RPMI7951 (cell line): ENCODE measurements at regions not wholly inside any gene's neighbourhood (a gene's known extent, or its start where the extent isn't known, plus 50 kb on each side); places are given as distances from the start of the nearest gene placed in this dataset.

Experiments used
- DNase-seq: peaks from one replicate; pipeline ENCODE4 v3.0.0-alpha.2; 2012; ENCODE audit warnings: low read depth

DNA sequence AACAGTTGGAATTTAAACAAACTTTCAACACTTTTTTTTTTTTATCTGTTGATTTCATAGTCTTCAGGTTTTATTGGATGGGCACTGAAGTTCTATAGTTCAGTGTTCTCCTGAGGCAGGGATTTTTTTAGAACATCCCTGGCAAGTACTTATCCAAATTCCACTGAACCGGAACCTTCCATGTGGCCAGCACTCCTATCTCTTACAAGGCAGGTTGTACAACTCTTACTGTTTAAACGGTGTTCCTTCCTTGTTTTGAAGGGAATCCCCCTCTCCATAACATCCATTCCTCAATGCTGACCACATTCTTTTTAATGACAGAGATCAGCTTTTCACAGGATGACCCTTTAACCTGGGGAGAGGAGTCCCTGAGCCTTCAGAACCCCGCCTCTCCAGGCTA is 238.9 kb upstream of the CTBP2 start:
- DNase-seq, result no peak

- DNase-seq, result no peak
Observed at GRCh38 chr10:125398270-125398669, 237.9 kb upstream of the CTBP2 start.

DNA sequence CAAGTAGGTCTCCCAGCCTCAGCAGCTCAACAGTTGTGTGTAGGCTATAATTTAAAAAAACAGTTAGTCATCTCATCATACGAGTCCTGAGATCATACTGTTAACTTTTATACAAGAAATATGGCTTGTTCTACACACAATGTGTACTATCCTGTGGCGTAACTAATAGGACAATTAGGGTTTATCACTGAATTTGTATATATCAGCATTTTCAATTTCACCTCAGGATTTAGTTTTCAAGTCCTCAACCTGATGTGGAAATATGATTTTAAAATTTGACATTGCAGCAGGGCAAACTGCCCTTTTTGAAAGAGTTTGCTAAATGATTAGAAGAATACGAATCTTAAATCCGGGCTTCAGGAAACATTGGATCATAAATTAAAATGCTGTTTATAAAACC is 237.2 kb upstream of the CTBP2 start:
- DNase-seq, result no peak

DNA sequence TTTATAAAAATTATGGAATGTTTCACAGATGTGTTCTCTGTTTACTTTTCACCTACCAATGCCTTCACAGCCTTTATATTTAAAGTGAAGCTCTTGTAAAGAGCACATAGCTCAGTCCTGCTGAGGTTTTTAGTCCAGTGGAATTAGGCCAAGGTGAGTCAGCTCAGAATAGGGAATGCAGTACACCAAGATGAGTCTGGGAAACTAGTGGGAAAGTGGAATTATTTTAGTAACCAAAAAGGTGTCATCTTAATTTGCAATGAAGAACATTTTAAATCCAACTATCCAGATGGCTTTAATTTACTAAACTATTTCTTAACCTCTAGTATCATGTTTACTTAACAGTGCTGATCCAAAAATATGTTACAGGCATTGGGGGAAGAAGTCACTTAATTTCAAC is 236.3 kb upstream of the CTBP2 start:
- DNase-seq, result peak; percentile 4

DNA sequence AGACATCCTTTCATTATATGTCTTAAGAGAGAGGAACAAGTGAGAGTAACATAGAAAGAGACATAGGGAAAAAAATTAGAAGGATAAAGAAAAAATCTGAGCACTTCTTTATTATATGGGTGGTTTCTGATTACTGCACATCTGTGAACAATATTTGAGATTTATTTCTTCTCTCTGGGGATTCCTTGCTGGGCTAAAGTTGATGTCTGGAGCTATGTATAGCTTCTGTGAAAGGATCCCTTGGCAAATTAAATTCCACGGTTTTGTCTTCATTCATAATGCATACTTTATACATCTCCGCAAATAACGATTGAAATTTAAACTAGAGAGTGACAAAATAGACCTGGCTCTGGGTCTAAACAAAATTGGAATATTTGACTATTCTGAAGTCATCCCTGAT is 232.2 kb upstream of the CTBP2 start:
- no peak for DNase-seq

- no peak for DNase-seq
Observed at GRCh38 chr10:125392154-125392553, 231.8 kb upstream of the CTBP2 start.

GRCh38 chr10:125389648-125390047 is 229.3 kb upstream of the CTBP2 start:
- DNase-seq, result no peak

DNA sequence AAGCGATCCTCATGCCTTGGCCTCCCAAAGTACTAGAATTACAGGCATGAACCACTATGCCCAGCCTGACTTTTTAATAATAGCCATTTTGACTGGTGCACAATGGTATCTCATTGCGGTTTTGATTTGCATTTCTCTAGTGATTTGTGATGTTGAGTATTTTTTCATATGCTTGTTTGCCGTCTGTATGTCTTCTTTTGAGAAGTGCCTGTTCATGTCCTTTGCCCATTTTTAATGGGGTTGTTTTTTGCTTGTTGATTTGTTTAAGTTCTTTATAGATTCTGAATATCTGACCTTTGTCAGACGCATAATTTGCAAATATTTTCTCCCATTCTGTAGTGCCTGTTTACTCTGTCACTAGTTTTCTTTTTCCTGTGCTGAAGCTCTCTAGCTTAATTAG is 219.2 kb upstream of the CTBP2 start:
- DNase-seq, result no peak

GRCh38 chr10:125377368-125377767 is 217.0 kb upstream of the CTBP2 start:
- DNase-seq, result no peak

GRCh38 chr10:125375210-125375609 is 214.8 kb upstream of the CTBP2 start:
- peak; percentile 4 for DNase-seq

- DNase-seq, result no peak
Observed at GRCh38 chr10:125373546-125373945, 213.2 kb upstream of the CTBP2 start.

DNA sequence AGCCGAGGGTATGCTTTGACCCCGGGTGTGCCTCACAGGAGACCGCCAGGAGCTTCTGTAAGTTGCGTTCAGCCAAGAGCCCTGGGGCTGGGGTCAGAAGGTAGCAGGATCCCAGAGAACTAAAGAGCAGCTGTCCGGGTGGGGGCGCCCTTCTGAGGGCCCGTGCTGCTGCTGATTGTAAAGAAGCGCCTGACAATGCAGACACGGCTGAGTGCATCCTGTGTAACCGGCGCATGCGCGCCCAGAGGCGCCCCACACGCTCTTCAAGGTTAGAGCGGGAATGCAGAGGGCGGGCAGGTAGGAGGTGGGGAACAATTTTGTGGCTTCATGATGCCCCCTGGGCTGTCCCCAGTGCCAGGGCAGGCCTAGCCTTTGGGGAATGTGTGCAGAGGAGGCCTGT is 210.2 kb upstream of the CTBP2 start:
- DNase-seq, result no peak

GRCh38 chr10:125369382-125370326 is 209.3 kb upstream of the CTBP2 start:
- no peak for DNase-seq

DNA sequence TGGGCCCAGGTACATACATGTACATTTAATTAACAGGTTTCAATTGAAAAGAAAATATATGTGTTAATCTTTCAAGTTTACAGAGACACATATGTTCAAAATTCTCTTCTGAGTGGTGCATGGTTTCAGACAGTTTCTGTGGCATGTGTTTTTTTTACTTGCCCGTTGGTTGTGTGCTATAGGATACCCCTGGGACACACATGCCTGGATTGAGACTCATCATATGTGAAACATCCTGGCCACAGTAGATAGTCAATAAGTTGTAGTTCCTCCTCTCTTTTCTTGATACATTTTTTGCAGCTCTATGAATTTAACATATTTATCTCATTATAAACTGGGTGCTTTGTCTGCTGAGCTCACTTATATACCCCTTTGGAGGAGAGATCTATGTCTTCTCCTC is 207.8 kb upstream of the CTBP2 start:
- no peak for DNase-seq

DNA sequence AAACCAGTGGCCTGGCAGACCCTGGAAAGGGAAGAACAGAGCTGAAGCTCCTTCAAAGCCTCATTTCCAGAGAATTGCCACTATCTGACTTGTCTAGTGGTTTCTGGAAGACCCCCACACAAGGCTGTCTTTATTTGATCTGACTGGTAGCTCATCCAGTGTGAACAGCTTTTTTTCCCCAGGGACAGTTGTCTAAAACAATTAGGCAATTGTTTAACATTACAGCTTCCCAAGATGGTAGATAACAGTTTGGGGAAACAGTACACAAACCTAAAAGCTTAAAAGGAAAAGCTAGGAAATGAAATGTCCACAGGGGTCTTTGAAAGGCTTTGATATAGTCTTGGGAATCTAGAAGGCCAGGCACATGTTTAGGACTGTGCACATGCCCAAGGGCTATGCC is 203.4 kb upstream of the CTBP2 start:
- peak; percentile 5 for DNase-seq

DNA sequence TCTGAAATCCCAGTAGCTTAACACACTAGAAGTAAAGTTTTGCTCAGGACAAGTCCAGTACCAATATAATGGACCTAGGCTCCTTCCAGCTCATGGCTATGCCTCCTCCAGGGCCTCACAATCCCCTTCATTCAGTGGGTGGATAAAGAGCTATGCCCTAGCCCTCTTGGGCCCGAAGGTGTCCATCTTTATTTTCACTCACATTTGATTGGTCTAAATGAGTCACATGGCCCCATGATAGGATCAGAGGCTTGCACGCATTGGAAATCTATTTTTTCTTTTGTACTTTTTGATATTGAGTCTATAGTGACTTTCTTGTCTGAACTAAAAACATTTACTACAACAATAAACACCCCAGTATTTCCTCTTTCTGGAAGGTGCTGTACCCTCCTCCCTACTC is 202.6 kb upstream of the CTBP2 start:
- no peak for DNase-seq

GRCh38 chr10:125359401-125359800 is 199.0 kb upstream of the CTBP2 start:
- no peak for DNase-seq

- no peak for DNase-seq
Observed at GRCh38 chr10:125355657-125356056, 195.3 kb upstream of the CTBP2 start.

DNA sequence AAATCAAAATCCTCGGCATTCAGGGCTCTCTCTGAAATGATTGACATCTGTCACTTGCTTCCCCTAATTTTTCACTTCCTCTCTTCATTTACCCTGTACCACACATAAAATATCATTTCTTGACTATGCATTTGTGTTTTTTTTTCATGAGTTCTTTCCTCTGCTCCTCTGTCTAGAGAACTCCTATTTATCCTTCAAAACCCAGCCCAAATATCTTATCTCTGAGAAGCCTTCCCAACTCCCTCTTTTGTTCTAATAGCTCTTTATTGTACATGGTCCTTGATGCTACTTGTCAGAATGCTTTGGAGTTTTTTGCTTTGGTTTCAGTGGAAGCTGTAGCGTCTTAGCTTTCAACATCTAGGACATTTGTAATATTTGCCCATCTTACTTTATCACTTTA is 190.2 kb upstream of the CTBP2 start:
- DNase-seq, result no peak

DNA sequence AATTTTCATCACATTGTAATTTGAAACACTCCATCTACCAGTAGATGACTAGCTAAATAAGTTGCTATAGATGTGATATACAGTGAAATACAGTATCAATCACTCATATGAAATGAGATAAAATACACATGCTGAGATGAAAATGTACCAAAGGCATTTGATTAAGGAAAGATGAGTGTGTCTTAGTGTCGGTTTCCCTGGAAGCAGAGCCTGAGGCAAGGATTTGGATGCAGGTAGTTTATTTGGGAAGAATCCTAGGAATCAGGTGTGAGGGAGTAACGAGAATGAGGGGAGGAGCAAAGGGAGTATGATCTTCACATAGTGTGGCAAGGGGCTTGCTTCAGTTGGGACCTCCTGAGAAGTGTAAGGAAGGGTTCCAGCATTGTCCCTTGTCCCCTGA is 188.2 kb upstream of the CTBP2 start:
- no peak for DNase-seq

DNA sequence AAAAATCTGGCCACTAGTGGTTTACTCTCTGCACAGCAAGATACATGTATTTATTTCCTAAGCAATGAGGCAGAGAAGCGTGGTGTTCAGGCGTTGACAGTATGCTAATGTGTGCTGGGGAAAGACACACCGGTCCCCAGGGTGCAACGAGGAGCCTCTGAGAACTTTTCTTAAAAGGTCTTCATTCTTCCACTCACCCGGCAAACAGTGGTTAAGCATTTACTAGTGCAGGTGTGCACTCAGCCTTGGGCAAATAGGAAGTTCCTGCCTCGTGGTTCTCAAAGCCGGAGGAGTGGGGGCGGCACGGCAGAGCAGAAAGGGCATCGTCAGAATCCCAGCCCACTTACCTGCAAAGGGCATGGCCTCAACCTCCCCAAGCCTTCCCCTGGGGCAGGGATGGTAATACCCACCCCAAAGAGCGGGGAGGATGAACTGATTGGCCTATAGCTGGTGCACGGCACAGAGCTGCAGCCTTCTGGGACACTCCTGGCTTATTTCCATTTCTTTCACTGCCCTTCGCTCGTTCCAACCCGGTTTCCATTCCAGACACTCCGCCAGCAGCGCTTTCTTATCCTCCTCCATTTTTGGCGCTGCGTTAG is 184.3 kb upstream of the CTBP2 start:
- DNase-seq, result peak; percentile 5

DNA sequence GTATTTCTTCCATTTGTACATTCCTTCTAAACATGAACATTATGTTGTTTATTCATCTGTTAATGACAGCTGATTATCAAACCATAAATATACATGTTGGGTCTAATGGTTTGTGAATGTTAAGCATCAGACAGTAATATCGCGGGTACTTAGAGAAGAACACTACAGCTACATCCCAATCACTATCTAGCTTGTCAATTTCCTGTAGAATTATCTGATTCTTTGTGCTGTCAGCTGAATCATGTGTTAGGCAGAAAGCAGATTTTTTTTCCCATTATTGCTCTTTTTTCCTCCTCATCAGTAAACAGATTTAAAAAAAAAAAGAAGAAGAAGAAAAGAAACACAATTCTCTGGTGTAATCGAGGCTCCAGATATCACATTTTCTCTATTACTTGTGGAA is 183.6 kb upstream of the CTBP2 start:
- DNase-seq, result no peak

DNA sequence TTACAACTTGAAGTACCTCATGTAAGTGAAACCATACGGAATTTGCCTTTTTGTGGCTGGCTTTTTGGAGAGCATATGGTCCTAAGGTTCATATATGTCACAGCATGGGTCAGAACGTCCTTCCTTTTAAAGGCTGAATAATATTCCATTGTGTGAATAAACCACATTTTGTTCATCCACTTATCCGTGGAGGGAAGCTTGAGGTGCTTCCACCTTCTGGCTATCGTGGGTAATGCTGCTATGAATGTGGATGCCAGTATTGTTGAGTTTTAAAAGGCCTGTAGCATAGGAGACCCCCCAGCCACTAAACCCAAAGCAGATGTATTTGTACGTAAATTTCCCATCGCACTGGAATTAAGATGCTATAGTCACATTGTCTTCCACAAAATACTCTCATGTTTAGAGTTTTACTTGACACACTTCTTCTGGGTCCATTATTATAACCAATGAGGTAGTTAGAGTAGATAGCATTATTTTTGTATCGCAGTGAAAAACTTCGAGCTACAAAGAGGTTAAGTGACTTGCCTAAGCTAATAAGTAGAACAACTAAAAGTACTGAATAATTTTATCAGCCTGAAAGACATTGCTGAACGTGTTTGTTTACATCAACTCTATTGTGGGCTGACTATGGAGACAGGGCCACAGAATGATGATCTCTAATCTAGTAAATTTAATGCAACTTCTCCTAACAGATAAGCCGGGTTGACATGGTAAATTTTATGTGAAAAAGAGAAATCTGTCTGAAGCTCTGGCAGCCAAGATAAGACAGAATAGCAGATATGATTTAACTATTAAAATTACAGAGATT is 183.0 kb upstream of the CTBP2 start:
- peak; percentile 21 for DNase-seq
